Retina (tissue), 1 donor: ENCODE measurements at regions not wholly inside any gene's neighbourhood (a gene's known extent, or its start where the extent isn't known, plus 50 kb on each side); places are given as distances from the start of the nearest gene placed in this dataset.

ENCODE experiments used
- DNase-seq: peaks from one replicate; pipeline ENCODE4 v3.0.0-alpha.2; 2016

DNA sequence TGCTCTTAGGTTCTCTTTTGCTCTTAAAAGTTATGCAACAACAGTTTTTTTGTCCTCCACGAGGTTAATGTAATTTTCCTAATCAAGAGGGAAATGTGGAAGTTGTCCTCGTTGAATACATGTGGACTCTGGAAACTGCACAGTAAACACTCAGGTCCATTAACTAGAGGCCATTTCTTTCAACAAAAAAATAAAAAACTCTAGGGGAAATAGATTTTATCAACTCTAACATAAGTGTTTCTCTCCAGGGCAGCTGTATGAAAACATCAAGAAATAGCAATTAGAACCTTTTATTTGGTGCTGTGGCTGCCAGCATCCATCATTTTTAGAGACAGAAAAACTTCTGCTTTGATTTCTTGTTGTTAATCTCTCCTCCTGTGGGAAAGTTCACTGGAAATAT, 288.6 kb downstream of the ICE1 start:
- DNase-seq: no peak

- DNase-seq: no peak
These were observed 288.0 kb downstream of the ICE1 start for GRCh38 chr5:5710471-5710870.

- no peak for DNase-seq
These were observed 286.0 kb downstream of the ICE1 start for GRCh38 chr5:5708367-5708919.

DNA sequence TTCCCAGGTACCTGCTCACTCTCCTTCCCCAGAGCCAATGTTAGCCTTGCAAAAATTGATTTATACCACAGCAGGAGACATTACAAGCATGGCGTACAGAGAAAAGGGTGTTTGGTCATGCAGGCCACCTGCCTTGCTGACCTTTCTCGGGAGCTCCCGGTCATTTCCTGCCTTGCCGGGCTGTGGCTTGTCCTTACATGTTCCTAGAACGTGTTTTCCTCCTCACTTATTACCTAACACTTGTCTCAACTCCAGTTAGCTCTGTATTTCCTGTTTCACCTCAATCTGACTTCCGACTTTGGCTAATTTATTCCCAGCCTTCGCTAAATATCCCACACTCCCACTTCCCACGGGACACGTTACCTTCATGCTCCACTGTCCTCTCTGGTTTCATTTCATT, 282.5 kb downstream of the ICE1 start:
- no peak for DNase-seq

GRCh38 chr5:5704352-5704751, 281.9 kb downstream of the ICE1 start:
- no peak for DNase-seq

GRCh38 chr5:5702934-5703333, 280.5 kb downstream of the ICE1 start:
- no peak for DNase-seq

- DNase-seq: no peak
These were observed 278.1 kb downstream of the ICE1 start for GRCh38 chr5:5700549-5700948.

- no peak for DNase-seq
These were observed 276.6 kb downstream of the ICE1 start for GRCh38 chr5:5699062-5699461.

DNA sequence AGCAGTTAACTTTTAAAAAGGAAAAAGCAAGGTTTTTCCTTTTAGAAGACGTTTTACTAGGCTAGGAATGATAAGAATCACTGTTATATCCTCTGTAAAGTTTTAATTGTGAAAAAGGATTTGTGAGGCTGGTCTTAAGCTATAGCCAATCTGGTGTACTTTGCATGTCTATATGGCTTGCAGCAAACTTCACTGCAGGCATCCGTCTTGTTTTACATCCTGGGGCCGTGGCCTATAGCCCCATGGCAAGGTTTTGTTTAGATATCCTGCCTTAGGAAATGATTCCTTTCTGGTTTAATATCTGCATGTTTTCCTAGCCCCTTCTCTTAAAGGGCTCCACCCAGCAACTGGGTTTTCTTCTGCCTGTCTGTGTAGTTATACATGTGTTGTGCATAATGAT, 272.8 kb downstream of the ICE1 start:
- no peak for DNase-seq

DNA sequence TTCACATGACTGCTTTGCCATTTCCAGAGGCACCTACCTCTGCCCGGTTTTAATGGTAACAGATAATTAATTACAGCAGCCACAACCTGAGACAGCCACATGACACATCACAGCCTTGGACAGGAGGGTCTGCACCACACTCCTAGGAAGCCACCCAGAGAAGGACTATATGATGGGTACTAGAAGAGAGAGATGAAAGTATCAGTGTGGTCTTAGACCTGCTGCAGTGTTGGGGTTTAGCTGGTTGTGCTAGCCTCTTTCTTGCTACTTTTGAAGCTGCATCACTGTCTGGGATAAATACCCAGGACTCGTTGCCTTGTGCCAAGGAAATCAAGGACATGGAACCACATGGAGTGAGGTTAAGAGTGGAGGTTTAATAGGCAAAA, 266.4 kb downstream of the ICE1 start:
- no peak for DNase-seq

GRCh38 chr5:5688194-5688924, 265.9 kb downstream of the ICE1 start:
- no peak for DNase-seq

DNA sequence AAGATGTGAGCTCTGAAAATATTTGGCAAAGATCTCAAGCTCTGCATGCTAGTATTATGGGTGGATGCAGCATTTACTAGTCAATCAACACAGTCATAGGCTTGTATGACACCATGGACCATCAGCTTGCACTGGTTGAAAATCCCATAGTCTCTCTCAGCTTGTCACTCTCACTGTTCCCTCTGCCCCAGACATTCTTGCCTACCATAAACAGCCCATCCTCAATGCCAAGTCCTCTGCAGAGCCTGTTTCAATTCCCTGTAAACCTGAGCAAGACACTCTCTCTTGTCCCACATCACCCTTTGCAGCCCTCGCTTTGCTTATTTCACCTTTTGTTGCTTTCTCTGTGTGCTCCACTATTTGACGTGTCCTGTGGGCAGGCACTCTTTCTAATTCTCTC, 264.6 kb downstream of the ICE1 start:
- DNase-seq: no peak

DNA sequence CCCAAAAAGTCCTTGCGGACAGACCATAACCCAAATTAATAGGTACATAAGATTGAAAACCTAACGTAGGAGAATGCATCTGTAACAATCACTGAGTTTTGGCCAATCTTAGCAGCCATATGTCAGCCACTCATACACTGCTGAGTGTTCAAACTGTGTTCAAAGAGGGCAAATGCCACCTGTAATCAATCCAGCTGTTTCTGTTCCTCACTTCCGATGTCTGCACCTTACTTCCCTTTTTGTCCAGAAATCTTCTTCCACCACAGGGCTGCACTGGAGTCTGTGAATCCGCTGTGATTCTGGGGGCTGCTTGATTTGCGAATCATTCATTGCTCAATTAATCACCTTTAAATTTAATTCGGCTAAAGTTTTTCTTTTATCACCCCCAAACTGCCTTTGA, 263.9 kb downstream of the ICE1 start:
- DNase-seq: no peak

- DNase-seq: no peak
These were observed 263.3 kb downstream of the ICE1 start for GRCh38 chr5:5685737-5686136.

GRCh38 chr5:5683174-5683573, 260.7 kb downstream of the ICE1 start:
- no peak for DNase-seq

DNA sequence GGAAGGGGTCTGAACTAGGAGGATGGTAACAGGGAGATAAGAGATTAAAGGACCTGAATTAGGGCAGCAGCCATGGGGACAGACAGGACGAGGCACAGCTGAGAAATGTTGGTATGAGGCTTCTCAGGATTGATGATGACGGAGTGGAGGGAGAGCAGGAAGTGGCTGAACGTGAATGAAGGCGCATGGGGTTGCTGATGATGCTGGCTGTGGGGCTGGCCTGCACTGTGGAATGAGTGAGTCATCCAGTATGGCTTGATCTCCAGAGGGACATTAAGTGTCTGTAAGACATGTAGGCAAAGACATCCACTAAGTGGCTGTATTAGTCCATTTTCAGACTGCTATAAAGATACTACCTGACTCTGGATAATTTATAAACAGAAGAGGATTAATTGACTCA, 256.4 kb downstream of the ICE1 start:
- no peak for DNase-seq

- DNase-seq: no peak
These were observed 255.3 kb downstream of the ICE1 start for GRCh38 chr5:5677738-5678137.

DNA sequence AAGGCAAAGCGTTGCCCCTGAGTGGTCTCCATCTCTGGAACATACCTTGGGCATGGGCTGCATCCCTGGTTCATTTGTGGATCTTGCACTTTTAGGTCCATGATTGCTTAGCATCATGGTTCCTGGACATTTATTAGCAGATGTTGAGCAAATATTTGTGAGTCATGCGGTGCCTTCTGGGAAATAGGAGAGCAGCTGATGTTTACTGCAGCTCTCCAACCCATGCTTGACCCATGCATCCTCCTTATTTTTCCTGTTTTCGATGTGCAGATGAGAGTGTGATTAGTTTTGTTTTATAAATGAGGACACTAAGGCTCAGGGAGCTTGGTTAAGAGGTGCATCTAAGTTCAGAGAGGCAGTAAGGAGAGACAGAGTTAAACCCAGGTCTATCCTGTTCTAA, 253.7 kb downstream of the ICE1 start:
- DNase-seq: no peak

DNA sequence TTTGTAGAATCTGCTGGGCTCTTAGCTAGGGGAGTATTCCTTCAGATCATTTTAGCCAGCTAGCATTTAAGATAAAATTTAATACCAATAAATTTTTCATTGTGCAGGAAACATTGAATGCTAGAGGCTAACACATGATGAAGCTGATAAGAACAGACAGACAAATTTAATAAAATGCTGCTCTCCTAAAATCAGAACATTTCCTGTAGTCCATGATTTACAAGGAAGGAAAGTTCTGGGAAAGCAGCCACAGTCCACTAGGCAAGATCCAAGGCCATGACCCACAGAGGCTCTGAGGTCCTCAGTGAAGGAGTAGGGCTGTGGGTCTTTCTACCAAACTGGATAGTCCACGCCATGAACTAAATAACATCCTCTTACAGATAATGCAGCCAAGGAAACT, 253.0 kb downstream of the ICE1 start:
- DNase-seq: no peak

- no peak for DNase-seq
These were observed 249.3 kb downstream of the ICE1 start for GRCh38 chr5:5671823-5672222.

GRCh38 chr5:5667136-5667554, 244.7 kb downstream of the ICE1 start:
- no peak for DNase-seq

GRCh38 chr5:5666369-5666768, 243.9 kb downstream of the ICE1 start:
- peak; percentile 18 for DNase-seq

DNA sequence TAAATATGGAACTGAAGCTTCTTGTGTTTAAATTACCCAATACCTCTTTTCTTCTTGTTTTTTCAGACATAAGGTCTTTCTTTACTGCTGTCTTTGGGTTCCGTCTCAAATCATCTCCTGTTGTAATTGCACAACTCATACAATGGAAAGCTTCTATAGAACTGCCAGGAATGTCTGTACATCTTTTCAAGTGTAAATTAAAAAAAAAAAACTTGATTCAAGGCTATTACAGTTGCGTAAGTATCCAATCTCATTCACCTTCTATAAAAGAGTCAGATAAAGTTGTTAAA, 243.5 kb downstream of the ICE1 start:
- DNase-seq: no peak

- DNase-seq: peak; percentile 21
These were observed 243.0 kb downstream of the ICE1 start for GRCh38 chr5:5665225-5666075.
